Liver (tissue), 8 donors: ENCODE measurements at regions not wholly inside any gene's neighbourhood (a gene's known extent, or its start where the extent isn't known, plus 50 kb on each side); places are given as distances from the start of the nearest gene placed in this dataset.

ENCODE experiments used
- DNase-seq: peaks from one replicate; pipeline ENCODE4 v3.0.0-alpha.2; 2017; ENCODE audit warnings: low spot score
- H3K27ac ChIP-seq, 2 donors: one replicate each; pipeline ENCODE4 v1.7.0; 2013; ENCODE audit warnings: inconsistent platforms in 2 of 2, low read length in 2 of 2, control low read depth in 1 of 2, low read depth in 1 of 2, mild to moderate bottlenecking in 1 of 2
- H3K27me3 ChIP-seq, 4 donors: one replicate each; pipeline versions ENCODE4 v1.6.1 to v1.7.0; 2013; ENCODE audit warnings: low read length in 3 of 4, inconsistent platforms in 1 of 4, mild to moderate bottlenecking in 1 of 4, moderate library complexity in 1 of 4; ENCODE audit not compliant: control insufficient read depth in 4 of 4, insufficient read depth in 4 of 4
- H3K36me3 ChIP-seq, 4 donors: one replicate each; pipeline versions ENCODE4 v1.6.1 to v1.7.0; 2013; ENCODE audit warnings: low read length in 3 of 4, mild to moderate bottlenecking in 3 of 4, low read depth in 1 of 4, moderate library complexity in 1 of 4; ENCODE audit not compliant: control insufficient read depth in 4 of 4, insufficient read depth in 3 of 4
- H3K4me1 ChIP-seq, 4 donors: one replicate each; pipeline versions ENCODE4 v1.6.1 to v1.7.0; 2013; ENCODE audit warnings: low read length in 3 of 4, mild to moderate bottlenecking in 3 of 4, moderate library complexity in 1 of 4; ENCODE audit not compliant: control insufficient read depth in 4 of 4, insufficient read depth in 4 of 4
- H3K4me3 ChIP-seq, 3 donors: one replicate each; pipeline versions ENCODE4 v1.6.1 to v1.7.0; 2013; ENCODE audit warnings: low read length in 3 of 3, control low read depth in 1 of 3, low read depth in 1 of 3, mild to moderate bottlenecking in 1 of 3
- H3K9ac ChIP-seq, 2 donors: one replicate each; pipeline ENCODE4 v1.7.0; 2013; ENCODE audit warnings: low read length in 2 of 2, mild to moderate bottlenecking in 2 of 2, moderate library complexity in 2 of 2, control low read depth in 1 of 2, low read depth in 1 of 2
- H3K9me3 ChIP-seq, 4 donors: one replicate each; pipeline versions ENCODE4 v1.6.1 to v1.7.0; 2013; ENCODE audit warnings: low read length in 3 of 4; ENCODE audit not compliant: control insufficient read depth in 4 of 4
- ATF3 ChIP-seq: IDR thresholded peaks from 2 replicates; pipeline ENCODE4 v1.6.1; 2016; ENCODE audit warnings: antibody characterized with exemption
- EGR1 ChIP-seq, 2 donors: IDR thresholded peaks; 2 replicates each; pipeline ENCODE4 v1.6.1; 2016 to 2018; ENCODE audit warnings: antibody characterized with exemption in 2 of 2, low read depth in 2 of 2
- FOXA1 ChIP-seq: IDR thresholded peaks from 2 replicates; pipeline ENCODE4 v1.6.1; 2016; ENCODE audit warnings: antibody characterized with exemption
- FOXA2 ChIP-seq: IDR thresholded peaks from 2 replicates; pipeline ENCODE4 v1.6.1; 2016; ENCODE audit warnings: antibody characterized with exemption
- GABPA ChIP-seq, 2 donors: IDR thresholded peaks in 1 of 2; conservative IDR thresholded peaks in 1 of 2; 2 replicates each; pipeline ENCODE4 v1.6.1; 2016; ENCODE audit warnings: antibody characterized with exemption in 2 of 2, mild to moderate bottlenecking in 1 of 2, moderate library complexity in 1 of 2
- HNF4A ChIP-seq, 2 donors: conservative IDR thresholded peaks; 2 replicates each; pipeline ENCODE4 v1.6.1; 2016; ENCODE audit warnings: antibody characterized with exemption in 2 of 2, mild to moderate bottlenecking in 2 of 2
- HNF4G ChIP-seq: IDR thresholded peaks from 2 replicates; pipeline ENCODE4 v1.6.1; 2016; ENCODE audit warnings: antibody characterized with exemption
- JUND ChIP-seq, 2 donors: IDR thresholded peaks; 2 replicates each; pipeline ENCODE4 v1.6.1; 2016; ENCODE audit warnings: antibody characterized with exemption in 2 of 2
- NR2F2 ChIP-seq: IDR thresholded peaks from 2 replicates; pipeline ENCODE4 v1.6.1; 2016; ENCODE audit warnings: antibody characterized with exemption
- RAD21 ChIP-seq, 2 donors: IDR thresholded peaks; 2 replicates each; pipeline ENCODE4 v1.6.1; 2016; ENCODE audit warnings: antibody characterized with exemption in 2 of 2, mild to moderate bottlenecking in 2 of 2
- REST ChIP-seq: IDR thresholded peaks from 2 replicates; pipeline ENCODE4 v1.6.1; 2016; ENCODE audit warnings: antibody characterized with exemption, mild to moderate bottlenecking
- RXRA ChIP-seq, 2 donors: IDR thresholded peaks; 2 replicates each; pipeline ENCODE4 v1.6.1; 2017 to 2018; ENCODE audit warnings: antibody characterized with exemption in 2 of 2, mild to moderate bottlenecking in 1 of 2
- SP1 ChIP-seq: IDR thresholded peaks from 2 replicates; pipeline ENCODE4 v1.6.1; 2018; ENCODE audit warnings: antibody characterized with exemption, mild to moderate bottlenecking
- TAF1 ChIP-seq: conservative IDR thresholded peaks from 2 replicates; pipeline ENCODE4 v1.6.1; 2016; ENCODE audit warnings: antibody characterized with exemption, mild to moderate bottlenecking
- YY1 ChIP-seq: IDR thresholded peaks from 2 replicates; pipeline ENCODE4 v1.6.1; 2016; ENCODE audit warnings: antibody characterized with exemption, mild to moderate bottlenecking
- ZBTB33 ChIP-seq: IDR thresholded peaks from 2 replicates; pipeline ENCODE4 v1.6.1; 2016; ENCODE audit warnings: antibody characterized with exemption
- WGBS: extraction: QIAGEN DNeasy Blood & Tissue Kit; methylation state at CpG from one replicate; pipeline ENCODE4 v1.1.7; 2013; 5-methylcytosine and 5-hydroxymethylcytosine counted together
- TF ChIP-seq, protein P1 (sequence below): IDR thresholded peaks from 2 replicates; pipeline ENCODE4 v1.6.1; 2016; ENCODE audit warnings: antibody characterized with exemption
- TF ChIP-seq, protein P2 (sequence below): fragments of 150-350 bp; IDR thresholded peaks from 2 replicates; pipeline ENCODE4 v1.5.1; 2017; ENCODE audit warnings: improper control_type of control experiment, low read depth, low read length; ENCODE audit not compliant: missing input control
- donor health status: healthy.
- donor health status: healthy.
- donor health status: healthy.
- donor health status: healthy.
- donor health status: healthy.

GRCh38 chr16:54690710-54691109 is 240.0 kb upstream of the IRX5 start:
- 63% methylated on average over 2 of the region's 2 CpGs for whole genome bisulfite sequencing
- no peak overlapping the region for H3K4me3 ChIP-seq
- no peak for TF ChIP-seq HNF4A (conservative IDR thresholded peaks at IDR 0.05)
- TF ChIP-seq FOXA1: no peak
- no peak for TF ChIP-seq NR2F2
- TF ChIP-seq HNF4G: no peak
- no peak for TF ChIP-seq GABPA (IDR thresholded peaks at IDR 0.05 in 1 of 2, conservative IDR thresholded peaks at IDR 0.05 in 1 of 2)
- no peak for TF ChIP-seq YY1
- no peak for TF ChIP-seq RAD21 (IDR thresholded peaks at IDR 0.05)
- TF ChIP-seq SP1: no peak
- TF ChIP-seq, protein P1, sequence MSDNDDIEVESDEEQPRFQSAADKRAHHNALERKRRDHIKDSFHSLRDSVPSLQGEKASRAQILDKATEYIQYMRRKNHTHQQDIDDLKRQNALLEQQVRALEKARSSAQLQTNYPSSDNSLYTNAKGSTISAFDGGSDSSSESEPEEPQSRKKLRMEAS: no peak
- TF ChIP-seq RXRA (IDR thresholded peaks at IDR 0.05): no peak
- TF ChIP-seq EGR1 (IDR thresholded peaks at IDR 0.05; ENCODE audit: low read depth in 2 of 2): no peak
- no peak for TF ChIP-seq ZBTB33
- TF ChIP-seq ATF3: no peak
- TF ChIP-seq REST: no peak
- TF ChIP-seq JUND (IDR thresholded peaks at IDR 0.05): no peak
- TF ChIP-seq TAF1: no peak
- no peak for TF ChIP-seq FOXA2
- TF ChIP-seq, protein P2, sequence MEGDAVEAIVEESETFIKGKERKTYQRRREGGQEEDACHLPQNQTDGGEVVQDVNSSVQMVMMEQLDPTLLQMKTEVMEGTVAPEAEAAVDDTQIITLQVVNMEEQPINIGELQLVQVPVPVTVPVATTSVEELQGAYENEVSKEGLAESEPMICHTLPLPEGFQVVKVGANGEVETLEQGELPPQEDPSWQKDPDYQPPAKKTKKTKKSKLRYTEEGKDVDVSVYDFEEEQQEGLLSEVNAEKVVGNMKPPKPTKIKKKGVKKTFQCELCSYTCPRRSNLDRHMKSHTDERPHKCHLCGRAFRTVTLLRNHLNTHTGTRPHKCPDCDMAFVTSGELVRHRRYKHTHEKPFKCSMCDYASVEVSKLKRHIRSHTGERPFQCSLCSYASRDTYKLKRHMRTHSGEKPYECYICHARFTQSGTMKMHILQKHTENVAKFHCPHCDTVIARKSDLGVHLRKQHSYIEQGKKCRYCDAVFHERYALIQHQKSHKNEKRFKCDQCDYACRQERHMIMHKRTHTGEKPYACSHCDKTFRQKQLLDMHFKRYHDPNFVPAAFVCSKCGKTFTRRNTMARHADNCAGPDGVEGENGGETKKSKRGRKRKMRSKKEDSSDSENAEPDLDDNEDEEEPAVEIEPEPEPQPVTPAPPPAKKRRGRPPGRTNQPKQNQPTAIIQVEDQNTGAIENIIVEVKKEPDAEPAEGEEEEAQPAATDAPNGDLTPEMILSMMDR: no peak

More at GRCh38 chr16:54690710-54691109, 240.0 kb upstream of the IRX5 start:
- Histone ChIP-seq H3K9me3 (peaks cover 0 to 4% (median 0%) of the 10 kb centered on the region in 4 donors), H3K27me3 (peaks cover 0 to 3% (median 0%) of the 10 kb centered on the region in 4 donors), H3K36me3 (no peaks in the 10 kb centered on the region), H3K9ac (no peak overlapping the region), H3K27ac (no peak overlapping the region), H3K4me1 (no peaks in the 10 kb centered on the region)
- no peak for DNase-seq
